ENCODE measurements at regions not wholly inside any gene's neighbourhood (a gene's known extent, or its start where the extent isn't known, plus 50 kb on each side); places are given as distances from the start of the nearest gene placed in this dataset.

GRCh38 chr14:84856751-84857534, 673.0 kb upstream of the FLRT2 start:
- TF ChIP-seq POLR2AphosphoS5 (IDR thresholded peaks at IDR 0.05; ENCODE audit: low read depth, low read length) = no peak
- TF ChIP-seq TAF1 (IDR thresholded peaks at IDR 0.05; ENCODE audit: borderline replicate concordance, insufficient read depth, low read length) = no peak
- no peak for TF ChIP-seq REST (IDR thresholded peaks at IDR 0.05; ENCODE audit: insufficient read depth in 1 of 2, low read depth in 2 of 2, low read length in 2 of 2)
- no peak for TF ChIP-seq SIN3A (IDR thresholded peaks at IDR 0.05; ENCODE audit: borderline replicate concordance, insufficient read depth, low read length)
